B cell (primary cell): ENCODE measurements at regions not wholly inside any gene's neighbourhood (a gene's known extent, or its start where the extent isn't known, plus 50 kb on each side); places are given as distances from the start of the nearest gene placed in this dataset.

Experiments
- EZH2 ChIP-seq: IDR thresholded peaks from 2 replicates; pipeline ENCODE4 v1.6.1; 2012; ENCODE audit warnings: borderline replicate concordance, low read depth, mild to moderate bottlenecking, moderate library complexity, low read length; ENCODE audit not compliant: insufficient read depth, poor library complexity, severe bottlenecking
- TF ChIP-seq, protein P1 (sequence below): fragments of 200-600 bp; IDR thresholded peaks from one replicate; pipeline ENCODE4 v1.8.0; 2022; ENCODE audit warnings: antibody characterized with exemption, mild to moderate bottlenecking

- TF ChIP-seq, protein P1, sequence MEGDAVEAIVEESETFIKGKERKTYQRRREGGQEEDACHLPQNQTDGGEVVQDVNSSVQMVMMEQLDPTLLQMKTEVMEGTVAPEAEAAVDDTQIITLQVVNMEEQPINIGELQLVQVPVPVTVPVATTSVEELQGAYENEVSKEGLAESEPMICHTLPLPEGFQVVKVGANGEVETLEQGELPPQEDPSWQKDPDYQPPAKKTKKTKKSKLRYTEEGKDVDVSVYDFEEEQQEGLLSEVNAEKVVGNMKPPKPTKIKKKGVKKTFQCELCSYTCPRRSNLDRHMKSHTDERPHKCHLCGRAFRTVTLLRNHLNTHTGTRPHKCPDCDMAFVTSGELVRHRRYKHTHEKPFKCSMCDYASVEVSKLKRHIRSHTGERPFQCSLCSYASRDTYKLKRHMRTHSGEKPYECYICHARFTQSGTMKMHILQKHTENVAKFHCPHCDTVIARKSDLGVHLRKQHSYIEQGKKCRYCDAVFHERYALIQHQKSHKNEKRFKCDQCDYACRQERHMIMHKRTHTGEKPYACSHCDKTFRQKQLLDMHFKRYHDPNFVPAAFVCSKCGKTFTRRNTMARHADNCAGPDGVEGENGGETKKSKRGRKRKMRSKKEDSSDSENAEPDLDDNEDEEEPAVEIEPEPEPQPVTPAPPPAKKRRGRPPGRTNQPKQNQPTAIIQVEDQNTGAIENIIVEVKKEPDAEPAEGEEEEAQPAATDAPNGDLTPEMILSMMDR = no peak
- no peak for TF ChIP-seq EZH2
Observed at GRCh38 chr14:46147452-46147851, 504.1 kb downstream of the RPL10L start.
